Stimulated activated naive CD4-positive, alpha-beta T cell (primary cell): ENCODE measurements at regions not wholly inside any gene's neighbourhood (a gene's known extent, or its start where the extent isn't known, plus 50 kb on each side); places are given as distances from the start of the nearest gene placed in this dataset.

Experiments
- DNase-seq, 6 experiments: peaks; one replicate each; lab custom pipeline; 2025; lab: John Stamatoyannopoulos, UW

DNA sequence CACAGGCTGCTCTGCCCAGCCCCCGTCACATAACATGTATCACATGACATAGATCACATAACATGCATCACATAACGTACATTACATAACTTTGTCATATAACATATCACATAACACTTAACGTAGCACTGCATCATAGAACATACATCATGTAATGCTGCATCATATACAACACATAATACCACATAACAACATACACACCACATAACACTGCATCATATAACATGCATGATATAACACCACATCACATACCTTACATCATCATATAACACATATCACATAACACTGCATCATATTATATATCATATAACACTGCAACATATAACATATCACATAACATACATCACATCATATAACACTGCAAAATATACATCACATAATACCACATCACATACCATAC is 83.8 kb downstream of the AXIN2 start:
- no peak for DNase-seq

DNA sequence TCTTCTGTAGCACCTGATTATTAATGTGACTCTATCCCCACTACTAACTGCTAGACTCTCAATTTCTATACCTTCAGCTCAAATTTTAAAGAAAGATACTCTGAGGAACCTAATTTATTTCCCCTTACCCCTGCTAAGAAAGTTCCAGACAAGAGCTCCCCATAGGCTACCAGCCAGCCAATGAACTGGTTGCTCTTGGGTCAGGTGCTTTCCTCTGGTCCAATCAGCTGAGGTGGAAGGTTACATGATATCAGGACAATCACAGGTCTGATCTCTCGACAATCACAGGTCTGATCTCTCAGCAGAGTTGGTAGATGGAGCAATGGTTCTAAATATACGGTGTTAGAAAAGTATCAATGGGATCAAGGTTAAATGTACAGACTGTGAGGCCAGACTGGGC is 86.8 kb downstream of the AXIN2 start:
- no peak for DNase-seq

DNA sequence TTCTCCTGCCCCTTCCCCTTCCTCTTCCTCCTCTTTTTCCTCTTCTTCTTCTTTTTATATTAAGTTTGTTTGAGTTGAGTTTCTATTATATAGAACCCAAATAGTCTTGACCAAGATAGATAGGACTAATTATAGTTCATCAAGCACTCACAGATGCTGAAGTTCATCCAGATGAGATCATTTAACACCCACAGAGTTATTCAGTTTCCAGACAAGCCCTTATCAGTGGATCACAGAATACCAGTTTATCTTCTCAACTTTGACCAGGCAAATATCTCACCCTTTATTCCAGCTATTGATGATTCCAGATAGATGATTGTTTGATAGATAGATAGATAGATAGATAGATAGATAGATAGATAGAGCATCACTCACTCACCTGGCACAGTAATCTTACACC is 87.5 kb downstream of the AXIN2 start:
- DNase-seq: no peak

DNA sequence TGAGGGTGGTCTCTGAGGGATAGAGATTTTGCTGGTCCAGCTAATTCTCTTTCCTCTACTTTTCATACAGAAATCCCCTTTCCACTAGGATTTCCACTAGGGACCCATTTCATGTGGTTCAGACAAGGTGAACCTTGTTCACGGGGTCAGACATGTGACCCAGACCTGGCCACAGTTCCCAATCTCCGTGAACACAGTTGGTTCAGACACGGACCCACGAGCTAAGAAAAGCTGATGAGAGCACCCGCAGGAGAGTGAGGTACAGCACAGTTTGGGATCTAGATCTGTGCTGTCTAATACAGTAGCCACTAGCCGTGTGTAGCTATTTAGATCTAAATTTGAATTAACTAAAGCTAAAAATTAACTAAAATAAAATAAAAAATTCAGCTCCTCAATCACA is 88.1 kb downstream of the AXIN2 start:
- no peak for DNase-seq

DNA sequence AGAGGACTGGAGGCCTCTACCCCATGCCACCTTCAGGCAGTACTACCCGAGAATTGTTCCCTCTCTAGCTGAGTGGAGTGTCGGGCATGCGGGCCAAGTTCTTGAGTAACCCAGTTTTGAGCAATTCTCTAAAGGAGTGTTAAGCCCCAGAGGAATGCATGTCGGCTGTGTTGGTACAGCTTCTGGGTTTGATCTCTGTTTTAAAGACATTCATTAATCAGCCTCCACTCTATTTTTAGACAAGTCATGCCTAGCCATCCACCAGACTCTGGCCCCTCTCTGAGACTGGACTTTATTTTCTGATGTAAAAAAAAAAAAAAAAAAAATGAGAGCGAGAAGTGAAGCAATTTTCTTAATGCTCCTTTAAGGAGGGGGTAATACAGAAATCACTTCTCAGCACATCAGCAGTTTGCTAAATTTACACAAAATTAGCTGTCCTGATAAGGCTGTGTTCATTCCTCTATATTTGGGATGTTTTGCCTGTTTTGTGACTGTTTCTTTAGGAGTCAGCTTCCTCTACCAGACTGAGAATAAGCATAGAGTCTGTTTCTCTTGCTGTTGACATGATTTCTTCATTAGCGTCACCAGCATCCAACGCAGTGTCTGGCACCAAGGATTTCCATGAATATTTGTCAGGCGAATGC is 88.7 kb downstream of the AXIN2 start:
- no peak for DNase-seq

DNA sequence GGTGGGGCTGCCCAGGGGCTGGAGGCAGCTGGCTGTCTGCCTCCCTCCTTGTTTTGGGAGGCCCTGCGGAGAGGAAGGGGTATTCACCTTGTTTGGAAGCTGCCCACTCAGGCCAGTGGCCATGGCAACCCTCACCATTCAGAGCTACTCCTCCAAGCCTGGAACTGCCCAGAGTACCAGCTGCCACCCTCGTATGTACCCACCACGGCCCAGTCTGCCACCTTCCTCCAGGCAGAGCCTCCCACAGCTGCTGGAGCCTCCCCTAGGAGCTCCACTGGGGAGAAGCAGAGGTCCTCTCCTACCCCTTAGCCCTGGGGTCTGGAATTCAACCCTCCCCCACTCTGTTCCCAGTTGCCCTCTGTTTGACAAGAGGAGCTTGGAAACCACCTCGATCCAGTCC is 90.7 kb downstream of the AXIN2 start:
- no peak for DNase-seq

DNA sequence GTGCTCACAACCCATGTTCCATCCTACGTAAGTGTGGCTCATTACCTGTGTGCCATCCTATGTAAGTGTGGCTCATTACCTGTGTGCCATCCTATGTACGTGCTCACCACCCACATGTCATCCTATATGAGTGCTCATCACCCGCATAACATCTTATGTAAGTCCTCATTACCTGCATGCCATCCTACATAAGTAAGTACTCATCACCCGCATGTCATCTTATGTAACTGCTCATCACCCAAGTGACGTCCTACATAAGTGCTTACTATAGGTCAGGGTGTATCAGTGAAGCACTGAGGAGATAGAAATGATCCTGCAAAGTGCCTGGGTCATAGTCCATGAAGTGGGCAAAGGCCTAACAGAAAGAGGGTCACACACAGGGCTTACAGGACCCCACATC is 93.1 kb downstream of the AXIN2 start:
- DNase-seq: no peak

DNA sequence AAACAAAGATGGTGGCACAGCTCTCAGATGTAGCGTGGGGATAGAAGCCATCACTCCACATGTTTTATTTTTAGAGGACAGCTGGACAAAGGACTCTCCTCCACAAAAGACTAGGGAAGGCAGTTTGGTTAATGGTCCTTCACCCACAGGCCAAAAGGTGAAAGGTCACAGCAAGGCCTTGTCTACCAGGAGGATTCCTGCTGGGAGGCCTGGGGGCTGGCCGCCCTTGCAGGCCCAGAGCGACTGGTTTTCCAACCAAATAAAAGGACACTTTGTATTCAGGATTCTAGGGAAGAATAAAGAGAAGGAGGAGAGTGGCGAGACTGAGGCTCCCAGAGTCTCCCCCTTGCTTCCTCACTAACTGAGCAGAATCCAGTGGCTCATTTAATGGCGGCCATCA is 94.3 kb downstream of the AXIN2 start:
- no peak for DNase-seq

DNA sequence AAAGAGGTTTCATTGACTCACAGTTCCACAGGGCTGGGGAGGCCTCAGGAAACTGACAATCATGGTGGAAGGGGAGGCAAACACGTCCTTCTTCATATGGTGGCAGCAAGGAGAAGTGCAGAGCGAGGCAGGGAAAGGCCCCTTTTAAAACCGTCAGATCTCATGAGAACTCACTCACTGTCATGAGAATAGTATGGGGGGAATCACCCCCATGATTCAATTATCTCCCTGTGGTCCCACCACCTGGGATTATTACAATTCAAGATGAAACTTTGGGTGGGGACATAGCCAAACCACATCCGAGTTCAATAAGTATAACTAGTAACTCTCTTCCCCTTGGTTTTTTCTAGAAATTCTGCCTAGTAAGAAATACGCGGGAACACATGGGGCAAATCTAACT is 94.9 kb downstream of the AXIN2 start:
- DNase-seq: no peak

DNA sequence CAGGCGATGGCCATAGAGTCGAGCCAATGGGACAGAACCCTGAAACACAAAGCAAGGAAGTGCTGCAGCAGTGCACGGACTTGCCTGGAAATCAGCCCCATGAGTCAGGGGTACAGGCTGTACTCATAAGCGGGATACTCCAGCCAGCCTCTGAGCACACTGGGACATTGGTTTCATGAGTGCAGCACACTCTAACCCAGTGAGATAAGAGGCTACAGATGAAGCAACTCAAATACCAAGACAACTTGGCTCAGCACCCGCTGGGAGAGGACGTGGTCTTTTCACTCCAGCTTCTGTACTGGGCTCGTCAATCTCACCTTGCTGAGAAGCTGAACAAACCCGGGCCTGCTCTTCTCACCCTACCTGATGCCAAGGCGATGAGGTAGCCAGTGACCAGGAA is 98.2 kb downstream of the AXIN2 start:
- DNase-seq: no peak

DNA sequence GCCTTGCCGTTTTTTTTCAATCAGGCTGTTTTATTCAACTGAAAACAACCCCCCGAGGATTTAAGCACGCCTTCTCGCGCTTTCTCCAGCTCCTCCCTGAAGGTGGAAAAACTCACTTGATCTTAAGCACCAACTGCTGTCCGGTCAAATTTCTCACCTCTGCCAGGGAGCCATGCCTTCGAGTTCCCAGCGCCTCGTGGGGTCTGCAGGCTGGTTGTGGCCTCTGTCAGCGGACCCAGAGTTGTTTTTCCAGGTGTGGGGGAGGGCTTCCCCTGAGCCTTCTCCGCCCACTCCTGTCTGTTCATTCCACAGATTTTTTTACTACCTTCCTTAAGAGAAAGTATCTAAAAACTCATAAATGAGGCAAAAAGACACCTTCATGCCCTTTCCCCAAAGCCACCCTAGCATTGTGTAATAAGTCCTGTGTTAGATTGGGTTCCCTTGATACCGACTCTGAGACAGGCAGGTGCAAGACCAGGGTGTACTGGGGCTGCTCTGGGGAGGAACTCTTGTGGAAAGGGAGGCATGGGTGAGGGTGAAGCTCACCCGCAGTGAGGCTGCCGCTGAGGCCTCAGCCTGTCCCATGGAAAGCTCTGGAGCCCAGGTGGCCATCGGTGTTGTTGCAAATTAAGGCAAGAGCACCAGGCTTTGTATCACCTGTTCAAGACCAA is 101.6 kb downstream of the AXIN2 start:
- DNase-seq: no peak

DNA sequence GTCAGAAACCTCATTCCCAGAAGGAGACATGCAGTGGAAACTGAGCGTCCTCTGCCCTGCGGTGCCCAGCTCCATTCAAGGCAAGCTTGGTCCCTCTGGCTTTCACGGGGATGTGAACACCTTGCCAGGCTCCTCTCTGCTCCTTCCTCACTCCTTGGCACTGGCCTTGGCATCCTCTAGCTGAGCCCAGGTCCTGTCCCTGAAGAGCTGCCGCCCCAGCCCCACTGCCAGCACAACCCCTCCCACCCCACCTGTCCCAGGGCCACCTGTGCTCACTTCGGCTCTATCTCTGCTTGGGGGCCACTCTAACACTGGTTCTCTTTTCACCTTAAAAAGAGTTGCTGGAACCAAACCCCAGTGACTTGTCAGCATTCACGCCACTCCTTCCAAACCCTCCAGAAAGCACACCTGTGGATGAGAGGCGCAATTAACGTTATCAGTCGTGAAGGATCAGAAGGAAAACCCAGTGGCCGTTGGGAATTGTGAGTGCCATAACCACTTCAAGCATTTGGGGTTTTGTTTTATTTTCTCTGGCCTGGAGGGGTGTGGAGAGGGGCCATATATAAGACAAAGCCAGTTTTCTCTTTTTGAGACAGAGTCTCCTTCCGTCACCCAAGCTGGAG is 103.7 kb downstream of the AXIN2 start:
- DNase-seq: no peak

DNA sequence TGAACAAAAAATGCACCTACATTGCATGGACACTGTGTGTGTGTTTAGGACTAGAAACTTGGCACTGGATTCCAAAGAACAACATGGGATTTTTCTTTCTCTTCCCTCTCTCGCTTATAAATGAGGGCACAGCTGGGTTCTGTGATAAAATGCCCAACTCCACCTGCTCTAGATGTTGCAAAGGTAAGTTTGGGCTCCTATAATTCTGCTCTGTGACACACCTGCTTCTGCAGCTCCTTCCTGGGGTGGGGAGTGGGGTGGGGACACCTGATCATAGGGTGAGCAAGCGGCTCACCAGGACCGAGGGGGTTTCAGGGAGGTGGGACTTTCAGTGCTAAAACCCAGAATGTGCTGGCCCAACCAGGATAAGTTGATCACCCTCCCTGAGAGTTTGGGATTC is 104.3 kb downstream of the AXIN2 start:
- no peak for DNase-seq

DNA sequence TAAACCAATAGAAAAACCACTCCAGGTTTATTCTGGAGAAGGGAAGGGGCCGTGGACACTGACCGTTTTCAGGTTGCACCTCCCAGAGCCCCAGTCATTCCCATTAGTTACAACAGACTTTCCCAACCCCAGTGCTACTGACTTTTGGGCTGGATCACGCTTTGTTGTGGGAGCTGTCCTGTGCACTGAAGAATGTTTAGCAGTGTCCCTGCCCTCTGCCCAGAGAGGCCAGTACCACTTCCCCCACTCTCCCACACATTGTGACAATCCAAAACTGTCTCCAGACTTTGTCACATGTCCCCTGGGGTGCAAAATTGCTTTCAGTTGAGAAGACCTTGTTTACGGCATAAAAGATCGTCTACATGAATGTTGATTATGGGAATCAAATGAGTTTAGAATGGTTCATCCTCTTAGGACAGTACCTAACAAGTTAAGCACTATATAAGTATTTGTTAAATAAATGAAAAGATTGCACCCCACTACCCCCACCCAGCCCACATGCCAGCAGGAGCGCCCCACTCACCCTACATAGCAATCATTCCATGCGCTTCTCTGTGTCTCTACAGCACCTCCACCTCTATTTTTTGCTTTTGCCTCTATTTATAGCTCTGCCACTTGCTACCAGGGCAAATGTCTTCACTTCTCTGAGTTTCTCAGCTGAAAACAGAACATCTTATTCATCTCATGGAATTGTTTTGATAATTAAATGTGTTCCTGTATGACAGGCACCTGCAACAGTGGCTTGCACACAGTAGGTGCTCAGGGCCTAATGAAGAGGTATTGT is 104.9 kb downstream of the AXIN2 start:
- DNase-seq: no peak

DNA sequence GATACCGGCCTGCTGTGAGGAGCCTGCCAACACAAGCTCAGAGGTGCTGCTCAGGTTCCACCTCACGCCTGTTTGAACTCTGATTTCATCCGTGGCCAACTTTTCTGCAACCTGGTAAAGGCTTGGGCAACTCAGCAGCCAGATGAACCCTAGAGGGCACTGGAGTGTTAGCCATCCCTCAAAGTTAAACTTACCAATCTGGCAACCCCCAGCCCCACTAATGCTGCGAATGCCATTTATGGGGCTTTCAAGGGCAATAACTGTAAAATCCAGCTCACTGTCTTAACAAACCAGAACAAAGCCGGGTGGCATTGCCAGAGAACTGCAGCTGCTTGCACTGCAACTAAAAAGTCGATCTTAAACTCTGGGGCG is 105.5 kb downstream of the AXIN2 start:
- DNase-seq: peak in 4 of 6 experiments; percentile 15 to 59 (median 34)

DNA sequence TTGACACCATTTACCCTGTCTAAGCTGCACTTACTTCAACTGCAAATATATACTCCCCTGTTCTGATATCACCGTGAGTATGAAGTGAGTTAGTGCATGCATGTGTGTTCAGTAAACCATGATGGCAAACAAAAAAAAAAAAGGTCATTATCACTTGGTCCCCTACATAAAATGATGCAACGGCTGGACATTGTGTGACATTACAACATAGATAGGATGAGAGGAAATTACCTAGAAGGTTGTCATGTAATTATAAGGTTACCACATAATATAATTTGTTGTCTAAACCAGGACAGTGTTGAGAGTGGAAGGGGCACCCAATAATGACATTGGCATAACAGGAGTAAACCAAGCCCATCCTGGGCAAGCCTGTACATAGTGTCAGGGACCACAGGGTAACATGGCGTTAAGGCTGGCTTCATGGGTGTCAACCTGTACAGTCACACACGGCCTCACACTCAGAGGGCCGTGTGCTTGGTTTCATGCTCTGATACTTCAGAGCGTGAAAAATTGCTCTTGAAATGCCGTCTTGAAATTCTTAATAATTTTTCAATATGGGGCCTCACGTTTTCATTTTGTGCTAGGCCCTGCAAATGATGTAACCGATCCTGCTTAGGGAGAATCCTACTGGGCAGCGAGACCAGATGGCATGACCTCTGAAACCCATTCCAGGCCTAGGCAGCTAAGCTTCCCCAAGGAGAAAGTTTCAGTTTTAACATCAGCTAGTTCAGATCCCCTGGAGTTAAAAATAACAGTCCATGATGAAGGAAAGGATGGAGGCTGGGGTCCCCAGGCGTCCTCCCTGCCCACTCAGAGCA is 106.1 kb downstream of the AXIN2 start:
- no peak for DNase-seq

DNA sequence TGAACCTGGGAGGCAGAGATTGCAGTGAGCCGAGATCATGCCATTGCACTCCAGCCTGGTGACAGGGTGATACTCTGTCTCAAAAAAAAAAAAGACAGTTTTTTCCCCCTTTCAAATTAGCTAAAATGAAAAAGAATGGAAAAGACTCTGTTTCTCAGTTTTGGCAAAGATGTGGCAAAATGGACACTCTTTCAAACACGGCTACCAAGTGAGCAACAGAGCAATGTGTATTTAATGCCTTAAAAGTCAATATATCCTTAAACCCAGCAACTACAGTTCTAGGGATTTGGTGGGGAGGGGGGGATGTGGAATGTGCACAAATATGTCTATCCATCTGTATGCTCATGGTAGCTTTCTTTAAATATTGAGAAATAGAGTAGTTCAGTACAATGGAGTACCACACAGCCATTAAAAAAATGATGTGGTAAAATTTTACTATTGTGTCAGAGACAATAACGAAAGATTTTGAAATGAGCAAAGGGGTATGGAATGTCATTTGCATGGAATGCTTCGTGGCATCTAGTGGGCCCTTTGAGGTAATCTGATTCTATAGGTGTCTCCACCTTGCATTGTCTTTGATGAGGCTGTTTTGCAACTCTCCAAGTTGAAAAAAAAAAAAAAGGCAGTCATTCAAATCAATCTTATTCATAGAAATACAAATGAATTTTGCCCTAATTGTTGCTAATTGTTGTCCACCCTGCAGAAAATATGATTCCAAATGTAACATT is 108.1 kb downstream of the AXIN2 start:
- DNase-seq: no peak

DNA sequence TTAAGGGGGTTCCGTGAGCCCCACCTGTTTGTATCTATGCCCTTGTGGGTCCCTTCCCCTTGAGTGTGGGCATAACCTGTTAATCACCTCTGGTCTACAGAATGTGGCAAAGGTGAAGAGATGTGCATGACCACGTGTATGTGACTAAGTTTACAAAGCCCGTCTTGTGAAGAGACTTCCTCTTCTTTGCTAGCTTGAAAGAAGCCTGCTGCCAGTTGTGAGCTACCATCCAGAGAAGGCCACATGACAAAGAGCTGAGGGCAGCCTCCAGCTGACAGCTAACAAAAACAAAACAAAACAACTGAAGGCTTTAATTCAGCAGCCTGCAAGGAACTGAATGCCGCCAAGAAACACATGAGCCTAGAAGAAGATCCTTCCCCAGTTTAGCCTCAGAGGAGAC is 112.0 kb downstream of the AXIN2 start:
- DNase-seq: no peak

DNA sequence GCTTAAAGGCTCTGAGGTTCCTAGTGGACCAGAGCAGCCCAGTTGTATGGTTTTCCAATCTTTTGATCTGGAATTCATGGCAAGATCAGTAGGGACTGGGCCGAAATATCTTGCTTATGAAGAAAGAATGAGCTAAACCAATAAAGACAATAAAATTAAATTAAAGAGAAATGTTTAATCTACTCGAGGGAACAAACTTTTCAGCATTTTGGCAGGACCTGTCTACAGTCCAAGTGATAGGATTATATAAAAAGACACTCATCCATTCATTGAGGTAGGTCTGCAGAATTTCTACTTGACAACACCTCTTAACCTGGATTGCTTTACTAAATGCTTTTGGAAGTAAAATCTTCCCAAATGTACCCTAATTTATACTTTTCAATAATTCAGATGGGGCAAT is 113.6 kb downstream of the AXIN2 start:
- no peak for DNase-seq

DNA sequence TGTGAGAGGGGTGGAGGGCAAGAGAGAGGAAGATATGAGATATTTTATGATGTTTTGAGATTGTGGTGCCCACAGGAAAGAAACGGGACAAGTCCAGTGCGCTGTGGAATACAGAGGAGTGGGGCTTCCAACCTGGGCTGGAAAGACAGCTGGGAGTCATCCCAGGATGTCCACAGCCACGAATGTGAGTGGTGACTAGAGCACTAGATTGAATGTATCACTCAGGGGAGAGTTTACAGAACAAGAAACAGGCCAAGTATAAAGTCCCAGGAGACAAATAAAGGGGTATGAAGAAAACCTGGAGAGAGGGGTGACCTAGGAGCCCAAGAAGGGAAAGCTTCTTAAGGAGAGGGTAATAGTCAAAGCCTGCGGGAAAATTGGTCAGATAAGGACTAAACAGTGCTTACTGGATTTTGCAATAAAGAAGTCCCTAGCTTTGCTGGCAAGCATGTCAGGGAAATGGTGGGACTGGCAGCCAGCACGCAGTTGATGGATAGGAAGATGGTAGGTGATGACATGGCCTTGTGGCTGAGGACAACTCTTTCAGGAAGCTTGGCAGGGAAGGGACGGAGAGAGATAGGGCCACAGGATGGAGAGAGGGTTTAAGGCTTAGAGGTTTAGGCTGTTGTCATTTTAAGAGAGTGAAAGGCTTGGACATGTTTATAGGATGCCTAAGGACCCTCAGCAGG is 114.5 kb downstream of the AXIN2 start:
- no peak for DNase-seq

DNA sequence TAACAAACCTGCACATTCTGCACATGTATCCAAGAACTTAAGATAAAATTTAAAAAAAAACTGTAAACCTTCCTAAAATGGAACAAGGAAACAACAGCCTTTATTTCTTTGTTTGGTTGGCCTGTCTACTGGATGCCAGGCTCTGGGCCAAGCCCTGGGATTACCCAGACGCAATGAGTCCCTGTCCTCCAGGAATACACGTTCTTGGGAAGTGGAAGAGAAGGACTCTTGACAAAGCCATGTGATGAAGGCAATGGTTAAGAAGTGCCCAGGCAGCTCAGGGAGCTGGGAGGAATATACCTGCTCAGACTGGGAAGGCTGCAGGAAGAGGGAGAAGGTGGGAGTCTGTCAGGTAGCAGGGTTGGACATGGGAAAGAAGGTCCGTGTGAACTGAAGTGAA is 115.4 kb downstream of the AXIN2 start:
- no peak for DNase-seq
